ENCODE measurements at regions not wholly inside any gene's neighbourhood (a gene's known extent, or its start where the extent isn't known, plus 50 kb on each side); places are given as distances from the start of the nearest gene placed in this dataset.

GRCh38 chr1:182143154-182143657, 81.7 kb upstream of the ZNF648 start:
- H3K36me3 ChIP-seq (replicated peaks in 1 of 2; ENCODE audit: control extremely low read depth in 1 of 2, control insufficient read depth in 1 of 2, extremely low read depth in 1 of 2, insufficient read depth in 2 of 2, low read length in 1 of 2) = no peaks in the 10 kb centered on the region
- peak; percentile 79 for DNase-seq
- Mint-ChIP-seq H3K9me3 (ENCODE audit: insufficient read depth) (no peaks in the 10 kb centered on the region), H3K27ac (no peak overlapping the region), H3K27me3 (peaks cover 20% of the 10 kb centered on the region), H3K4me1 (peaks cover 8% of the 10 kb centered on the region), H3K4me3 (no peak overlapping the region)
- H3K4me3 ChIP-seq (ENCODE audit: control extremely low read depth in 1 of 5, extremely low read depth in 1 of 5, insufficient read depth in 1 of 5, low read depth in 2 of 5, low read length in 4 of 5) = no peak overlapping the region
- ChIA-PET POLR2A (interaction anchor here (1.4 kb wide), 1 partner anchor 249 kb away, joined by 5 read pairs; the partner anchor contains the start of gene GLUL), CTCF (interaction anchor here (0.6 to 10.0 kb wide), 27 partner anchors 9 to 664 kb away, joined by 3 to 378 read pairs (median 4); partner anchors contain the start of genes GLUL and TEDDM1)
- H3K27ac ChIP-seq (ENCODE audit: low read length in 2 of 2) = no peak overlapping the region
- H3K79me2 ChIP-seq (ENCODE audit: control insufficient read depth, insufficient read depth, low read length) = no peaks in the 10 kb centered on the region
- no peak overlapping the region for H3K4me2 ChIP-seq (replicated peaks; ENCODE audit: low read depth, low read length, poor library complexity, severe bottlenecking)
- H4K20me1 ChIP-seq (ENCODE audit: control insufficient read depth, insufficient read depth, low read length, poor library complexity, severe bottlenecking) = no peaks in the 10 kb centered on the region
- H3K4me1 ChIP-seq (ENCODE audit: control insufficient read depth in 2 of 2, insufficient read depth in 2 of 2, low read length in 2 of 2) = peaks cover 0 to 9% of the 10 kb centered on the region in 2 donors
- peaks cover 0 to 4% (median 0%) of the 10 kb centered on the region in 4 experiments for H3K27me3 ChIP-seq (replicated peaks in 1 of 4; ENCODE audit: control extremely low read depth in 1 of 4, control insufficient read depth in 3 of 4, insufficient read depth in 4 of 4, low read length in 3 of 4)
- H3K9me3 ChIP-seq (ENCODE audit: control extremely low read depth in 1 of 3, control insufficient read depth in 2 of 3, insufficient read depth in 1 of 3, low read length in 2 of 3) = no peaks in the 10 kb centered on the region
- WGBS (ENCODE audit: insufficient coverage) = 10% methylated on average over 6 of the region's 11 CpGs
- peak; percentile 90 for TF ChIP-seq CTCF (IDR thresholded peaks at IDR 0.05)
- no peak for TF ChIP-seq EZH2 (IDR thresholded peaks at IDR 0.05; ENCODE audit: borderline replicate concordance, insufficient read depth, low read depth, low read length, poor library complexity, severe bottlenecking)
- intact Hi-C loops (cut with micrococcal nuclease) = loop anchor here (5.0 kb wide), 1 partner anchor 639 kb away; no protein-coding TSS in a partner anchor
- H2AFZ ChIP-seq (ENCODE audit: insufficient read depth, low read depth, low read length, poor library complexity, severe bottlenecking) = no peak overlapping the region
- ATAC-seq (ENCODE audit: low read depth) = peak; percentile 61
- H3K9ac ChIP-seq (ENCODE audit: low read length) = no peak overlapping the region

DNA sequence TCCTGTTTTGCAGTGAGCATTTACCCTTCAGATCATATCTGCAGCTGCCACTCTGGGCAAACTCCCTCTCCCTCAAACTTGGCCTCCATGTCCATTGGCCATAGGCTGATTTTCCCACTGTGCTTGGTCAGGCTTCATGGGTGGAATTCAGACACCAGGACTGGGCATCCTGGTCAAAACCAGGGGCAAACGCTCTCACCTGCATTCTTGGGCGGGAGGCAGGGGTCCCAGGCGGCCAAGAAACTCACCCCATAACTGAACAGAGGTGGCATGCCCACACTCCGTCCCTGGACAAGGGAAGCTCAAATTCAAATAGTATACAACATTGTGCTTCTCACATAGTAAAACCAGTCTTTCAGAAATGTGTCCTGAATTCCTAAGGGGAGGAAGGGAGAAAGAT, 81.1 kb upstream of the ZNF648 start:
- Mint-ChIP-seq H3K4me1 (peaks cover 8% of the 10 kb centered on the region), H3K4me3 (no peak overlapping the region), H3K27me3 (peaks cover 20% of the 10 kb centered on the region), H3K27ac (no peak overlapping the region), H3K9me3 (ENCODE audit: insufficient read depth) (no peaks in the 10 kb centered on the region)
- no peak overlapping the region for H3K4me3 ChIP-seq (ENCODE audit: control extremely low read depth in 1 of 5, extremely low read depth in 1 of 5, insufficient read depth in 1 of 5, low read depth in 2 of 5, low read length in 4 of 5)
- H3K27me3 ChIP-seq (replicated peaks in 1 of 4; ENCODE audit: control extremely low read depth in 1 of 4, control insufficient read depth in 3 of 4, insufficient read depth in 4 of 4, low read length in 3 of 4) = peaks cover 0 to 4% (median 0%) of the 10 kb centered on the region in 4 experiments
- H3K79me2 ChIP-seq (ENCODE audit: control insufficient read depth, insufficient read depth, low read length) = no peaks in the 10 kb centered on the region
- TF ChIP-seq CTCF (IDR thresholded peaks at IDR 0.05) = no peak
- TF ChIP-seq EZH2 (IDR thresholded peaks at IDR 0.05; ENCODE audit: borderline replicate concordance, insufficient read depth, low read depth, low read length, poor library complexity, severe bottlenecking) = no peak
- ChIA-PET POLR2A (interaction anchor here (1.4 kb wide), 1 partner anchor 249 kb away, joined by 5 read pairs; the partner anchor contains the start of gene GLUL), CTCF (interaction anchor here (0.6 to 10.0 kb wide), 26 partner anchors 9 to 664 kb away, joined by 3 to 378 read pairs (median 4); partner anchors contain the start of genes GLUL and TEDDM1)
- ATAC-seq (ENCODE audit: low read depth) = no peak
- no peak overlapping the region for H2AFZ ChIP-seq (ENCODE audit: insufficient read depth, low read depth, low read length, poor library complexity, severe bottlenecking)
- H3K9me3 ChIP-seq (ENCODE audit: control extremely low read depth in 1 of 3, control insufficient read depth in 2 of 3, insufficient read depth in 1 of 3, low read length in 2 of 3) = no peaks in the 10 kb centered on the region
- no peak overlapping the region for H3K27ac ChIP-seq (ENCODE audit: low read length in 2 of 2)
- intact Hi-C loops (cut with micrococcal nuclease) = loop anchor here (5.0 kb wide), 1 partner anchor 640 kb away; no protein-coding TSS in a partner anchor
- no peak overlapping the region for H3K9ac ChIP-seq (ENCODE audit: low read length)
- H3K36me3 ChIP-seq (replicated peaks in 1 of 2; ENCODE audit: control extremely low read depth in 1 of 2, control insufficient read depth in 1 of 2, extremely low read depth in 1 of 2, insufficient read depth in 2 of 2, low read length in 1 of 2) = no peaks in the 10 kb centered on the region
- DNase-seq = no peak
- H4K20me1 ChIP-seq (ENCODE audit: control insufficient read depth, insufficient read depth, low read length, poor library complexity, severe bottlenecking) = no peaks in the 10 kb centered on the region
- no peak overlapping the region for H3K4me2 ChIP-seq (replicated peaks; ENCODE audit: low read depth, low read length, poor library complexity, severe bottlenecking)
- 60% methylated on average over 3 of the region's 4 CpGs for WGBS (ENCODE audit: insufficient coverage)
- H3K4me1 ChIP-seq (ENCODE audit: control insufficient read depth in 2 of 2, insufficient read depth in 2 of 2, low read length in 2 of 2) = peaks cover 0 to 9% of the 10 kb centered on the region in 2 donors

Measured in B cell (primary cell).